GM18508 (cell line): ENCODE measurements at regions not wholly inside any gene's neighbourhood (a gene's known extent, or its start where the extent isn't known, plus 50 kb on each side); places are given as distances from the start of the nearest gene placed in this dataset.

Experiments
- ATAC-seq: cut with Tn5 transposase; IDR thresholded peaks from one replicate; pipeline ENCODE4 v1.9.1; 2021; ENCODE audit warnings: moderate number of reproducible peaks; ENCODE audit not compliant: insufficient read depth, unreplicated experiment

GRCh38 chr9:105859428-105860091 lies 165.2 kb downstream of the TMEM38B start:
- ATAC-seq = no peak

GRCh38 chr9:105860516-105860915 lies 166.2 kb downstream of the TMEM38B start:
- no peak for ATAC-seq

GRCh38 chr9:105861972-105862371 lies 167.6 kb downstream of the TMEM38B start:
- no peak for ATAC-seq

GRCh38 chr9:105864248-105864898 lies 170.0 kb downstream of the TMEM38B start:
- no peak for ATAC-seq

GRCh38 chr9:105865285-105865684 lies 170.9 kb downstream of the TMEM38B start:
- ATAC-seq = no peak

- ATAC-seq = no peak
Measured at GRCh38 chr9:105871540-105871939, 177.2 kb downstream of the TMEM38B start.

GRCh38 chr9:105873801-105874200 lies 179.5 kb downstream of the TMEM38B start:
- ATAC-seq = no peak

GRCh38 chr9:105877721-105878120 lies 183.4 kb downstream of the TMEM38B start:
- no peak for ATAC-seq

- no peak for ATAC-seq
Measured at GRCh38 chr9:105879181-105879580, 184.8 kb downstream of the TMEM38B start.

GRCh38 chr9:105880517-105880916 lies 186.2 kb downstream of the TMEM38B start:
- ATAC-seq = no peak

- ATAC-seq = no peak
Measured at GRCh38 chr9:105881021-105881420, 186.7 kb downstream of the TMEM38B start.

GRCh38 chr9:105881654-105882349 lies 187.5 kb downstream of the TMEM38B start:
- ATAC-seq = peak; percentile 41

- peak; percentile 96 for ATAC-seq
Measured at GRCh38 chr9:105883847-105884246, 189.5 kb downstream of the TMEM38B start.

- no peak for ATAC-seq
Measured at GRCh38 chr9:105884416-105884815, 190.1 kb downstream of the TMEM38B start.

- no peak for ATAC-seq
Measured at GRCh38 chr9:105886136-105886535, 191.8 kb downstream of the TMEM38B start.

- ATAC-seq = no peak
Measured at GRCh38 chr9:105887679-105888078, 193.3 kb downstream of the TMEM38B start.

GRCh38 chr9:105890046-105890822 lies 195.9 kb downstream of the TMEM38B start:
- no peak for ATAC-seq

- ATAC-seq = no peak
Measured at GRCh38 chr9:105900123-105900522, 205.8 kb downstream of the TMEM38B start.

GRCh38 chr9:105901514-105902109 lies 207.3 kb downstream of the TMEM38B start:
- no peak for ATAC-seq

- no peak for ATAC-seq
Measured at GRCh38 chr9:105908069-105908468, 213.7 kb downstream of the TMEM38B start.
